ENCODE measurements at regions not wholly inside any gene's neighbourhood (a gene's known extent, or its start where the extent isn't known, plus 50 kb on each side); places are given as distances from the start of the nearest gene placed in this dataset.

- ATAC-seq (no peak), DNase-seq (no peak)
- Histone ChIP-seq H3K36me3 (no peaks in the 10 kb centered on the region), H3K4me3 (no peak overlapping the region), H3K27me3 (no peaks in the 10 kb centered on the region), H3K27ac (no peak overlapping the region), H3K9me3 (no peaks in the 10 kb centered on the region), H3K4me1 (no peaks in the 10 kb centered on the region)
- TF ChIP-seq CTCF (IDR thresholded peaks at IDR 0.05), result no peak
- intact Hi-C loops (cut with DNase I), result no loop called here
Measured at GRCh38 chr3:64856977-64857516, 169.2 kb upstream of the ADAMTS9 start.

GRCh38 chr3:64856106-64856505 lies 168.3 kb upstream of the ADAMTS9 start:
- H3K4me3 ChIP-seq, result no peak overlapping the region
- no peaks in the 10 kb centered on the region for H3K4me1 ChIP-seq
- H3K9me3 ChIP-seq, result no peaks in the 10 kb centered on the region
- no peaks in the 10 kb centered on the region for H3K36me3 ChIP-seq
- intact Hi-C loops (cut with DNase I), result no loop called here
- no peak overlapping the region for H3K27ac ChIP-seq
- ATAC-seq (no peak), DNase-seq (no peak)
- H3K27me3 ChIP-seq, result no peaks in the 10 kb centered on the region
- TF ChIP-seq CTCF (IDR thresholded peaks at IDR 0.05), result no peak

- ATAC-seq (no peak), DNase-seq (no peak)
- Histone ChIP-seq H3K4me1 (no peaks in the 10 kb centered on the region), H3K4me3 (no peak overlapping the region), H3K27me3 (no peaks in the 10 kb centered on the region), H3K27ac (no peak overlapping the region), H3K36me3 (no peaks in the 10 kb centered on the region), H3K9me3 (no peaks in the 10 kb centered on the region)
- no peak for TF ChIP-seq CTCF (IDR thresholded peaks at IDR 0.05)
- intact Hi-C loops (cut with DNase I), result no loop called here
Measured at GRCh38 chr3:64853456-64853855, 165.7 kb upstream of the ADAMTS9 start.

- Histone ChIP-seq H3K27ac (no peak overlapping the region), H3K36me3 (no peaks in the 10 kb centered on the region), H3K9me3 (no peaks in the 10 kb centered on the region), H3K4me1 (no peaks in the 10 kb centered on the region), H3K4me3 (no peak overlapping the region), H3K27me3 (no peaks in the 10 kb centered on the region)
- DNase-seq (no peak), ATAC-seq (no peak)
- intact Hi-C loops (cut with DNase I), result no loop called here
- TF ChIP-seq CTCF (IDR thresholded peaks at IDR 0.05), result no peak
Measured at GRCh38 chr3:64852738-64853137, 164.9 kb upstream of the ADAMTS9 start.

GRCh38 chr3:64848822-64849221 lies 161.0 kb upstream of the ADAMTS9 start:
- DNase-seq, result peak in 2 of 4 donors; percentile 88 to 94

More at GRCh38 chr3:64848822-64849221, 161.0 kb upstream of the ADAMTS9 start:
- Histone ChIP-seq H3K4me3 (no peak overlapping the region), H3K27ac (no peak overlapping the region), H3K27me3 (no peaks in the 10 kb centered on the region), H3K9me3 (no peaks in the 10 kb centered on the region), H3K4me1 (no peaks in the 10 kb centered on the region), H3K36me3 (no peaks in the 10 kb centered on the region)
- intact Hi-C loops (cut with DNase I), result no loop called here
- ATAC-seq, result peak; percentile 27
- no peak for TF ChIP-seq CTCF (IDR thresholded peaks at IDR 0.05)
